ENCODE measurements at regions not wholly inside any gene's neighbourhood (a gene's known extent, or its start where the extent isn't known, plus 50 kb on each side); places are given as distances from the start of the nearest gene placed in this dataset.

DNA sequence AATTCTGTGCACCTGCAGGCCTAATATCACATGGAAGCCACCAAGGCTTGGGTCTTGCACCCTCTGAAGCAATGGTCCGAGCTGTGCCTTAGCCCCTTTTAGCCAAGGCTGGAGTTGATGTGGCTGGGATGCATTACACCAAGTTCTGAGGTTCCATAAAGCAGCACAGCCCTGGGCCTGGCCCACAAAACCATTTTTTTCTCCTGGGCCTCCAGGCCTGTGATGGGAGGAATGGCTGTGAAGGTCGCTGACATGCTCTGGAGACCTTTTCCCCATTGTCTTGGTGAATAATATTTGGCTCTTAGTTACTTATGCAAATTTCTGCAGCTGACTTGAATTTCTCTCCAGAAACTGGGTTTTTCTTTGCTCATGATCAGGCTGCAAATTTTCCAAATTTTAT is 167.3 kb downstream of the HTR1A start:
- TF ChIP-seq, protein P1, sequence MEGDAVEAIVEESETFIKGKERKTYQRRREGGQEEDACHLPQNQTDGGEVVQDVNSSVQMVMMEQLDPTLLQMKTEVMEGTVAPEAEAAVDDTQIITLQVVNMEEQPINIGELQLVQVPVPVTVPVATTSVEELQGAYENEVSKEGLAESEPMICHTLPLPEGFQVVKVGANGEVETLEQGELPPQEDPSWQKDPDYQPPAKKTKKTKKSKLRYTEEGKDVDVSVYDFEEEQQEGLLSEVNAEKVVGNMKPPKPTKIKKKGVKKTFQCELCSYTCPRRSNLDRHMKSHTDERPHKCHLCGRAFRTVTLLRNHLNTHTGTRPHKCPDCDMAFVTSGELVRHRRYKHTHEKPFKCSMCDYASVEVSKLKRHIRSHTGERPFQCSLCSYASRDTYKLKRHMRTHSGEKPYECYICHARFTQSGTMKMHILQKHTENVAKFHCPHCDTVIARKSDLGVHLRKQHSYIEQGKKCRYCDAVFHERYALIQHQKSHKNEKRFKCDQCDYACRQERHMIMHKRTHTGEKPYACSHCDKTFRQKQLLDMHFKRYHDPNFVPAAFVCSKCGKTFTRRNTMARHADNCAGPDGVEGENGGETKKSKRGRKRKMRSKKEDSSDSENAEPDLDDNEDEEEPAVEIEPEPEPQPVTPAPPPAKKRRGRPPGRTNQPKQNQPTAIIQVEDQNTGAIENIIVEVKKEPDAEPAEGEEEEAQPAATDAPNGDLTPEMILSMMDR (IDR thresholded peaks at IDR 0.05; ENCODE audit: low read depth, low read length) = no peak
- TF ChIP-seq EZH2phosphoT487 (IDR thresholded peaks at IDR 0.05; ENCODE audit: low read depth) = no peak
